K562 (cell line): ENCODE measurements at regions not wholly inside any gene's neighbourhood (a gene's known extent, or its start where the extent isn't known, plus 50 kb on each side); places are given as distances from the start of the nearest gene placed in this dataset.

Source experiments
- ATAC-seq: fragments of 200-7000 bp; cut with Tn5 transposase; 3 replicates; pipeline ENCODE4 v1.9.1; 2020; ENCODE audit warnings: moderate library complexity
- BruUV-seq: library from RNA; stranded (reverse); fragments of 400-500 nt; replicated peaks from 2 replicates; lab custom pipeline; 2021; lab: Mats Ljungman, UMichigan
- CTCF ChIA-PET: fragments of 300-600 bp; formaldehyde crosslinking; extraction: SDS; loops from one replicate; lab custom pipeline; 2021; ENCODE audit warnings: low intra/inter-chr PET ratio; lab: Yijun Ruan, JAX
- POLR2A ChIA-PET: fragments of 300-600, 350-650 bp; sonication (Branson Sonifier 250); formaldehyde crosslinking; extraction: SDS; loops from one replicate; lab custom pipeline; 2021; ENCODE audit warnings: antibody characterized with exemption, inconsistent platforms; lab: Yijun Ruan, JAX
- DNase-seq, 4 experiments: peaks; one replicate each; pipeline versions ENCODE4 v3.0.0 to v3.0.0-alpha.2; 2011 to 2018; ENCODE audit warnings: low spot score in 3 of 4, mixed read lengths in 3 of 4; ENCODE audit errors: extremely low read depth in 1 of 4
- FAIRE-seq: peaks from 2 replicates; lab custom pipeline; 2011; peaks lifted over from hg19 to GRCh38; lab: Jason Lieb, UNC
- H2AFZ ChIP-seq: 2 replicates; pipeline ENCODE4 v1.6.0; 2011; ENCODE audit warnings: low read depth, low read length, control low read depth, inconsistent platforms
- H3K27ac ChIP-seq: fragments of 200-600 bp; 3 replicates; pipeline ENCODE4 v1.8.0; 2011; ENCODE audit warnings: low read depth, mild to moderate bottlenecking, control low read depth, inconsistent platforms, low read length, moderate library complexity, mixed read lengths; ENCODE audit errors: extremely low read depth
- H3K27me3 ChIP-seq, 2 experiments: fragments of 300-600 bp in 1 of 2; 2 replicates in 1 of 2; 3 replicates in 1 of 2; pipeline versions ENCODE4 v1.6.0 to v1.8.0; 2011; ENCODE audit warnings: inconsistent platforms in 2 of 2, low read length in 2 of 2, mild to moderate bottlenecking in 1 of 2, mixed read lengths in 1 of 2, moderate library complexity in 1 of 2; ENCODE audit not compliant: control insufficient read depth in 2 of 2, insufficient read depth in 2 of 2
- H3K36me3 ChIP-seq: fragments of 300-600 bp; 3 replicates; pipeline ENCODE4 v1.8.0; 2011; ENCODE audit warnings: mild to moderate bottlenecking, low read length, inconsistent platforms; ENCODE audit not compliant: control insufficient read depth, insufficient read depth
- H3K4me1 ChIP-seq, 2 experiments: fragments of 200-600 bp in 1 of 2; replicated peaks in 1 of 2; 2 replicates in 1 of 2; 3 replicates in 1 of 2; pipeline versions ENCODE4 v1.5.1 to v1.8.0; 2011; ENCODE audit warnings: inconsistent platforms in 2 of 2, low read length in 2 of 2, mild to moderate bottlenecking in 1 of 2, mixed read lengths in 1 of 2, moderate library complexity in 1 of 2; ENCODE audit not compliant: control insufficient read depth in 2 of 2, insufficient read depth in 2 of 2
- H3K4me2 ChIP-seq: 2 replicates; pipeline ENCODE4 v1.6.1; 2011; ENCODE audit warnings: low read length, control low read depth, inconsistent platforms, mixed read lengths; ENCODE audit not compliant: insufficient read depth
- H3K4me3 ChIP-seq: fragments of 200-600 bp; sonication (generic), shearing (Covaris generic); 2 replicates; pipeline ENCODE4 v1.5.1; 2016; ENCODE audit warnings: control low read depth, inconsistent platforms
- H3K79me2 ChIP-seq: fragments of 200-600 bp; 3 replicates; pipeline ENCODE4 v1.8.0; 2011; ENCODE audit warnings: low read length, inconsistent platforms; ENCODE audit not compliant: control insufficient read depth, insufficient read depth
- H3K9ac ChIP-seq, 2 experiments: 2 replicates each; pipeline versions ENCODE4 v1.6.0 to v1.6.1; 2011; ENCODE audit warnings: low read depth in 2 of 2, low read length in 2 of 2, control low read depth in 1 of 2, inconsistent platforms in 1 of 2, mild to moderate bottlenecking in 1 of 2, mixed read lengths in 1 of 2; ENCODE audit not compliant: insufficient read depth in 1 of 2
- H3K9me1 ChIP-seq: one replicate; pipeline ENCODE4 v1.6.0; 2011; ENCODE audit warnings: inconsistent platforms, mild to moderate bottlenecking, low read length, moderate library complexity; ENCODE audit not compliant: control insufficient read depth, insufficient read depth
- H3K9me3 ChIP-seq: replicated peaks from 2 replicates; pipeline ENCODE4 v1.5.1; 2011; ENCODE audit warnings: low read depth, low read length, inconsistent platforms; ENCODE audit not compliant: control insufficient read depth, insufficient read depth
- H4K20me1 ChIP-seq: replicated peaks from 2 replicates; pipeline ENCODE4 v1.6.1; 2011; ENCODE audit warnings: low read length, inconsistent platforms, mixed read lengths; ENCODE audit not compliant: control insufficient read depth, insufficient read depth
- CREBBP ChIP-seq: IDR thresholded peaks from one replicate; pipeline ENCODE4 v1.6.1; 2012; ENCODE audit warnings: low read depth, mild to moderate bottlenecking, control low read depth, inconsistent platforms, low read length
- E2F3 ChIP-seq: fragments of 250-450 bp; sonication (Bioruptor Pico); IDR thresholded peaks from 2 replicates; pipeline ENCODE4 v1.4.0; 2020; ENCODE audit warnings: mild to moderate bottlenecking
- EWSR1 ChIP-seq: fragments of 450-650 bp; IDR thresholded peaks from 2 replicates; pipeline ENCODE4 v1.6.1; 2018; ENCODE audit warnings: borderline replicate concordance, mild to moderate bottlenecking, low read depth, moderate library complexity; ENCODE audit not compliant: partially characterized antibody
- HDGF ChIP-seq: fragments of 450-650 bp; IDR thresholded peaks from 2 replicates; pipeline ENCODE4 v1.6.1; 2016
- MBD2 ChIP-seq: sonication (generic); IDR thresholded peaks from 2 replicates; pipeline ENCODE4 v1.6.1; 2016; ENCODE audit warnings: low read depth, borderline replicate concordance
- SRSF9 ChIP-seq: fragments of 200-400 bp; formaldehyde crosslinking; IDR thresholded peaks from 2 replicates; pipeline ENCODE4 v1.6.1; 2017; ENCODE audit warnings: low read depth, low read length, borderline replicate concordance
- TRIM24 ChIP-seq, 2 experiments: fragments of 450-650 bp; IDR thresholded peaks; 2 replicates each; pipeline ENCODE4 v1.6.1; 2016
- WGBS: fragments of 100-300 bp; shearing (Covaris generic); methylation state at CpG from one replicate; pipeline ENCODE4 v1.1.6; 2016; ENCODE audit warnings: low coverage, mixed read lengths; ENCODE audit not compliant: insufficient coverage; ENCODE audit errors: missing lambda C conversion rate; 5-methylcytosine and 5-hydroxymethylcytosine counted together
- in situ Hi-C: fragments of 300-500 bp; cut with MboI; formaldehyde crosslinking; loops from 4 replicates; pipeline ENCODE4 v1.15.0; 2018; ENCODE audit warnings: inconsistent platforms, mixed read lengths
- intact Hi-C: fragments of 100-400 bp; cut with micrococcal nuclease; formaldehyde crosslinking; loops from 2 replicates; pipeline ENCODE4 v1.14.2; 2022
- TF ChIP-seq, protein P1 (sequence below): sonication (generic); formaldehyde crosslinking; IDR thresholded peaks from 2 replicates; pipeline ENCODE4 v1.8.1; 2023; ENCODE audit warnings: mild to moderate bottlenecking, missing genetic modification reagents
- TF ChIP-seq, protein P2 (sequence below): fragments of 450-650 bp; IDR thresholded peaks from 2 replicates; pipeline ENCODE4 v1.6.1; 2016; ENCODE audit warnings: low read depth
- TF ChIP-seq, protein P3 (sequence below): fragments of 450-650 bp; IDR thresholded peaks from 2 replicates; pipeline ENCODE4 v1.6.1; 2014; ENCODE audit warnings: low read depth, mild to moderate bottlenecking, moderate library complexity, borderline replicate concordance

DNA sequence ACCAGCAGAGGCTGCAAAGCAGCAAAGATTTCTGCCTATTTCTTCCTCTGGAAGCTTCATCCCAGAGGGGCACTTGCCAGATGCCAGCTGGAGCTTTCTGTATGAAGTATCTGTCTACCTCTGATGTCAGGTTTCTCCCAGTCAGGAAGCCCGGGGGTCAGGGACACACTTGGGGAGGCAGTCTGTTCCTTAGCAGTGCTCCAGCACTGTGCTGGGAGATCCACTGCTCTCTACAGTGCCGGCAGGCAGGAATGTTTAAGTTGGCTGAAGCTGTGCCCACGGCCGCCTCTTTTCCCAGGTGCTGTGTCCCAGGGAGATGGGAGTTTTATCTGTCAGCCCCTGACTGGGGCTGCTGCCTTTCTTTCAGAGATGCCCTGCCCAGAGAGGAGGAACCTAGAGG, 631.1 kb upstream of the HTR1E start:
- DNase-seq (no peak), ATAC-seq (no peak)
- intact Hi-C loops = no loop called here

More for the DNA sequence above, 631.1 kb upstream of the HTR1E start:
- no peak overlapping the region for H2AFZ ChIP-seq
- no peaks in the 10 kb centered on the region for H3K79me2 ChIP-seq
- H3K9ac ChIP-seq = no peak overlapping the region
- 0% methylated on average over 4 of the region's 4 CpGs for WGBS
- TF ChIP-seq, protein P1, sequence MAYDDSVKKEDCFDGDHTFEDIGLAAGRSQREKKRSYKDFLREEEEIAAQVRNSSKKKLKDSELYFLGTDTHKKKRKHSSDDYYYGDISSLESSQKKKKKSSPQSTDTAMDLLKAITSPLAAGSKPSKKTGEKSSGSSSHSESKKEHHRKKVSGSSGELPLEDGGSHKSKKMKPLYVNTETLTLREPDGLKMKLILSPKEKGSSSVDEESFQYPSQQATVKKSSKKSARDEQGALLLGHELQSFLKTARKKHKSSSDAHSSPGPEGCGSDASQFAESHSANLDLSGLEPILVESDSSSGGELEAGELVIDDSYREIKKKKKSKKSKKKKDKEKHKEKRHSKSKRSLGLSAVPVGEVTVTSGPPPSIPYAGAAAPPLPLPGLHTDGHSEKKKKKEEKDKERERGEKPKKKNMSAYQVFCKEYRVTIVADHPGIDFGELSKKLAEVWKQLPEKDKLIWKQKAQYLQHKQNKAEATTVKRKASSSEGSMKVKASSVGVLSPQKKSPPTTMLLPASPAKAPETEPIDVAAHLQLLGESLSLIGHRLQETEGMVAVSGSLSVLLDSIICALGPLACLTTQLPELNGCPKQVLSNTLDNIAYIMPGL = no peak
- TF ChIP-seq SRSF9 = no peak
- TF ChIP-seq EWSR1 = no peak
- TF ChIP-seq CREBBP = no peak
- no peak for TF ChIP-seq HDGF
- TF ChIP-seq, protein P2, sequence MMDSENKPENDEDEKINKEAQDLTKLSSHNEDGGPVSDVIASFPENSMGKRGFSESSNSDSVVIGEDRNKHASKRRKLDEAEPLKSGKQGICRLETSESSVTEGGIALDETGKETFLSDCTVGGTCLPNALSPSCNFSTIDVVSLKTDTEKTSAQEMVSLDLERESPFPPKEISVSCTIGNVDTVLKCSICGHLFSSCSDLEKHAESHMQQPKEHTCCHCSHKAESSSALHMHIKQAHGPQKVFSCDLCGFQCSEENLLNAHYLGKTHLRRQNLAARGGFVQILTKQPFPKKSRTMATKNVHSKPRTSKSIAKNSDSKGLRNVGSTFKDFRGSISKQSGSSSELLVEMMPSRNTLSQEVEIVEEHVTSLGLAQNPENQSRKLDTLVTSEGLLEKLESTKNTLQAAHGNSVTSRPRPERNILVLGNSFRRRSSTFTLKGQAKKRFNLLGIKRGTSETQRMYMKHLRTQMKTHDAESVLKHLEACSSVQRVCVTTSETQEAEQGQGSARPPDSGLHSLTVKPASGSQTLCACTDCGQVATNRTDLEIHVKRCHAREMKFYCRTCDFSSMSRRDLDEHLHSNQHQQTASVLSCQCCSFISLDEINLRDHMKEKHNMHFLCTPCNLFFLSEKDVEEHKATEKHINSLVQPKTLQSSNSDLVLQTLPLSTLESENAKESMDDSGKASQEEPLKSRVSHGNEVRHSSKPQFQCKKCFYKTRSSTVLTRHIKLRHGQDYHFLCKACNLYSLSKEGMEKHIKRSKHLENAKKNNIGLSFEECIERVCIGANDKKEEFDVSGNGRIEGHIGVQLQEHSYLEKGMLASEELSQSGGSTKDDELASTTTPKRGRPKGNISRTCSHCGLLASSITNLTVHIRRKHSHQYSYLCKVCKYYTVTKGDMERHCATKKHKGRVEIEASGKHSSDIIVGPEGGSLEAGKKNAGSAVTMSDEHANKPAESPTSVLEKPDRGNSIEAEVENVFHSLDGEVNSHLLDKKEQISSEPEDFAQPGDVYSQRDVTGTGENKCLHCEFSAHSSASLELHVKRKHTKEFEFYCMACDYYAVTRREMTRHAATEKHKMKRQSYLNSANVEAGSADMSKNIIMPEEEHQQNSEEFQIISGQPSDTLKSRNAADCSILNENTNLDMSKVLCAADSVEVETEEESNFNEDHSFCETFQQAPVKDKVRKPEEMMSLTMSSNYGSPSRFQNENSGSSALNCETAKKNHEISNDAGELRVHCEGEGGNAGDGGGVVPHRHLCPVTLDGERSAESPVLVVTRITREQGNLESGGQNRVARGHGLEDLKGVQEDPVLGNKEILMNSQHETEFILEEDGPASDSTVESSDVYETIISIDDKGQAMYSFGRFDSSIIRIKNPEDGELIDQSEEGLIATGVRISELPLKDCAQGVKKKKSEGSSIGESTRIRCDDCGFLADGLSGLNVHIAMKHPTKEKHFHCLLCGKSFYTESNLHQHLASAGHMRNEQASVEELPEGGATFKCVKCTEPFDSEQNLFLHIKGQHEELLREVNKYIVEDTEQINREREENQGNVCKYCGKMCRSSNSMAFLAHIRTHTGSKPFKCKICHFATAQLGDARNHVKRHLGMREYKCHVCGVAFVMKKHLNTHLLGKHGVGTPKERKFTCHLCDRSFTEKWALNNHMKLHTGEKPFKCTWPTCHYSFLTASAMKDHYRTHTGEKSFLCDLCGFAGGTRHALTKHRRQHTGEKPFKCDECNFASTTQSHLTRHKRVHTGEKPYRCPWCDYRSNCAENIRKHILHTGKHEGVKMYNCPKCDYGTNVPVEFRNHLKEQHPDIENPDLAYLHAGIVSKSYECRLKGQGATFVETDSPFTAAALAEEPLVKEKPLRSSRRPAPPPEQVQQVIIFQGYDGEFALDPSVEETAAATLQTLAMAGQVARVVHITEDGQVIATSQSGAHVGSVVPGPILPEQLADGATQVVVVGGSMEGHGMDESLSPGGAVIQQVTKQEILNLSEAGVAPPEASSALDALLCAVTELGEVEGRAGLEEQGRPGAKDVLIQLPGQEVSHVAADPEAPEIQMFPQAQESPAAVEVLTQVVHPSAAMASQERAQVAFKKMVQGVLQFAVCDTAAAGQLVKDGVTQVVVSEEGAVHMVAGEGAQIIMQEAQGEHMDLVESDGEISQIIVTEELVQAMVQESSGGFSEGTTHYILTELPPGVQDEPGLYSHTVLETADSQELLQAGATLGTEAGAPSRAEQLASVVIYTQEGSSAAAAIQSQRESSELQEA = no peak
- TF ChIP-seq E2F3 (CRISPR knock-in tag) = no peak
- no peak for TF ChIP-seq MBD2
- no peak for TF ChIP-seq TRIM24 (IDR thresholded peaks at IDR 0.05)
- TF ChIP-seq, protein P3, sequence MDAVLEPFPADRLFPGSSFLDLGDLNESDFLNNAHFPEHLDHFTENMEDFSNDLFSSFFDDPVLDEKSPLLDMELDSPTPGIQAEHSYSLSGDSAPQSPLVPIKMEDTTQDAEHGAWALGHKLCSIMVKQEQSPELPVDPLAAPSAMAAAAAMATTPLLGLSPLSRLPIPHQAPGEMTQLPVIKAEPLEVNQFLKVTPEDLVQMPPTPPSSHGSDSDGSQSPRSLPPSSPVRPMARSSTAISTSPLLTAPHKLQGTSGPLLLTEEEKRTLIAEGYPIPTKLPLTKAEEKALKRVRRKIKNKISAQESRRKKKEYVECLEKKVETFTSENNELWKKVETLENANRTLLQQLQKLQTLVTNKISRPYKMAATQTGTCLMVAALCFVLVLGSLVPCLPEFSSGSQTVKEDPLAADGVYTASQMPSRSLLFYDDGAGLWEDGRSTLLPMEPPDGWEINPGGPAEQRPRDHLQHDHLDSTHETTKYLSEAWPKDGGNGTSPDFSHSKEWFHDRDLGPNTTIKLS = no peak
- CTCF ChIA-PET = no interaction called here
- H3K27ac ChIP-seq = no peak overlapping the region
- H3K27me3 ChIP-seq = no peaks in the 10 kb centered on the region
- H3K36me3 ChIP-seq = no peaks in the 10 kb centered on the region
- FAIRE-seq = no peak
- in situ Hi-C loops = no loop called here
- no peak overlapping the region for H3K4me2 ChIP-seq
- peaks cover 2% of the 10 kb centered on the region for H3K9me3 ChIP-seq
- no peaks in the 10 kb centered on the region for H3K4me1 ChIP-seq
- no peak overlapping the region for H3K4me3 ChIP-seq
- POLR2A ChIA-PET = no interaction called here
- H4K20me1 ChIP-seq = no peaks in the 10 kb centered on the region
- no peaks in the 10 kb centered on the region for H3K9me1 ChIP-seq
- BruUV-seq = no TSS peak
